IPS-NIHi7 (cell line): ENCODE measurements at regions not wholly inside any gene's neighbourhood (a gene's known extent, or its start where the extent isn't known, plus 50 kb on each side); places are given as distances from the start of the nearest gene placed in this dataset.

Source experiments
- DNase-seq: peaks from one replicate; pipeline ENCODE4 v3.0.0; 2012; ENCODE audit warnings: mixed read lengths; ENCODE audit errors: extremely low spot score

GRCh38 chr6:11296449-11297375 lies 64.2 kb upstream of the NEDD9 start:
- DNase-seq = no peak

GRCh38 chr6:11295969-11296368 lies 63.5 kb upstream of the NEDD9 start:
- DNase-seq = no peak

- no peak for DNase-seq
These were observed 61.8 kb upstream of the NEDD9 start for GRCh38 chr6:11294228-11294627.

- no peak for DNase-seq
These were observed 60.2 kb upstream of the NEDD9 start for GRCh38 chr6:11292594-11293236.

GRCh38 chr6:11292091-11292490 lies 59.6 kb upstream of the NEDD9 start:
- DNase-seq = no peak

GRCh38 chr6:11291582-11291981 lies 59.1 kb upstream of the NEDD9 start:
- DNase-seq = no peak

- no peak for DNase-seq
These were observed 57.6 kb upstream of the NEDD9 start for GRCh38 chr6:11290027-11290426.

GRCh38 chr6:11288065-11288464 lies 55.6 kb upstream of the NEDD9 start:
- DNase-seq = no peak

GRCh38 chr6:11284996-11285395 lies 52.5 kb upstream of the NEDD9 start:
- no peak for DNase-seq

GRCh38 chr6:11283629-11284028 lies 51.2 kb upstream of the NEDD9 start:
- no peak for DNase-seq

GRCh38 chr6:11282875-11283274 lies 50.4 kb upstream of the NEDD9 start:
- DNase-seq = no peak
